ENCODE measurements at regions not wholly inside any gene's neighbourhood (a gene's known extent, or its start where the extent isn't known, plus 50 kb on each side); places are given as distances from the start of the nearest gene placed in this dataset.

DNA sequence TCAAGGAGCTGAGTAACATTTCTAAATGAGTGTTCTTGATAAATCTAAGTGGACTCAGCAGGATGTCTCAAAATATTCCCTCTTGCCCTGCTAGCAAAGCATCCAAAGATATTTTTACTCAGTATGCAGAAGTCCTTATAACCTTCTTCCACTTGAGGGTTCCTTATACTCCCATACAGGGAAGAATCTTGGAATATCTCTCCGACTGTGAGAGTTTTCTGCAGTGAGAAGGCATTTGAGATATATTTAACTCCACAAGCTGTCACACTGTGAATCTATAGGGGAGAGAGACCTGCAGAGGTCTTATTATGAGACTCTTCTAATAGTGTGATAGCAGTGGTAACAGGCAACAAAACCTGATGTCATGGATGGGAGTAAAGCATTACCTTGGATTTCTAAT lies 1034.5 kb upstream of the PABPC4L start:
- TF ChIP-seq SMC3 (IDR thresholded peaks at IDR 0.05): no peak
- TF ChIP-seq POLR2AphosphoS2 (conservative IDR thresholded peaks at IDR 0.05; ENCODE audit: low read length): no peak
- TF ChIP-seq BHLHE40 (IDR thresholded peaks at IDR 0.05; ENCODE audit: low read depth, low read length): no peak
- no peak for TF ChIP-seq NFE2L2 (conservative IDR thresholded peaks at IDR 0.05; ENCODE audit: low read length)
- TF ChIP-seq POLR2A (IDR thresholded peaks at IDR 0.05; ENCODE audit: low read length): no peak
- TF ChIP-seq TP53 (CRISPR knock-in tag; IDR thresholded peaks at IDR 0.05): no peak
- TF ChIP-seq PHF8 (IDR thresholded peaks at IDR 0.05; ENCODE audit: borderline replicate concordance, low read depth): no peak
- TF ChIP-seq, protein P1, sequence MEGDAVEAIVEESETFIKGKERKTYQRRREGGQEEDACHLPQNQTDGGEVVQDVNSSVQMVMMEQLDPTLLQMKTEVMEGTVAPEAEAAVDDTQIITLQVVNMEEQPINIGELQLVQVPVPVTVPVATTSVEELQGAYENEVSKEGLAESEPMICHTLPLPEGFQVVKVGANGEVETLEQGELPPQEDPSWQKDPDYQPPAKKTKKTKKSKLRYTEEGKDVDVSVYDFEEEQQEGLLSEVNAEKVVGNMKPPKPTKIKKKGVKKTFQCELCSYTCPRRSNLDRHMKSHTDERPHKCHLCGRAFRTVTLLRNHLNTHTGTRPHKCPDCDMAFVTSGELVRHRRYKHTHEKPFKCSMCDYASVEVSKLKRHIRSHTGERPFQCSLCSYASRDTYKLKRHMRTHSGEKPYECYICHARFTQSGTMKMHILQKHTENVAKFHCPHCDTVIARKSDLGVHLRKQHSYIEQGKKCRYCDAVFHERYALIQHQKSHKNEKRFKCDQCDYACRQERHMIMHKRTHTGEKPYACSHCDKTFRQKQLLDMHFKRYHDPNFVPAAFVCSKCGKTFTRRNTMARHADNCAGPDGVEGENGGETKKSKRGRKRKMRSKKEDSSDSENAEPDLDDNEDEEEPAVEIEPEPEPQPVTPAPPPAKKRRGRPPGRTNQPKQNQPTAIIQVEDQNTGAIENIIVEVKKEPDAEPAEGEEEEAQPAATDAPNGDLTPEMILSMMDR (IDR thresholded peaks at IDR 0.05): no peak
- TF ChIP-seq ESRRA (IDR thresholded peaks at IDR 0.05; ENCODE audit: borderline replicate concordance, low read length): no peak
- TF ChIP-seq EHMT2 (IDR thresholded peaks at IDR 0.05; ENCODE audit: low read depth): no peak

Data from A549 (cell line).